Stimulated activated naive CD4-positive, alpha-beta T cell (primary cell): ENCODE measurements at regions not wholly inside any gene's neighbourhood (a gene's known extent, or its start where the extent isn't known, plus 50 kb on each side); places are given as distances from the start of the nearest gene placed in this dataset.
A peak's percentile ranks its signal among the peaks of the same experiment; 100 is the strongest.

Source experiments
- DNase-seq, 6 experiments: peaks; one replicate each; lab custom pipeline; 2025; lab: John Stamatoyannopoulos, UW

DNA sequence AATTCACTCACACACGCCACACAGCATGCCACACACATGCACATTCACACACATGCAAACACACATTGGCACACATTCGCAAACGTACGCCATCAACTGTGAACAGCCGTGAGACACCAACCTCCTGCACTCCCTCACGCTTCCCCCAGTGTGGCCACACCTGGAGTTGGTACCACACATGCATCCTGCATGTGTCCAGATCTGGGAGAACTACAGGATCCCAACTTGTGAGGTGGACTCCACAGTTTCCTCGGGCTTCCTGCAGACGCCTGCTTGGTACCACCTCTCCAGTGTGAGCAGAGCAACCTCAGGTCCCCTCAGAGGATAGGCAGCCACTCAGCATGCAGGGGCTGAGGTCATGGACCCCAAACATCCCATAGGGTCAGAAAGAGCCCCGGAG lies 239.0 kb downstream of the EIPR1 start:
- DNase-seq: no peak

DNA sequence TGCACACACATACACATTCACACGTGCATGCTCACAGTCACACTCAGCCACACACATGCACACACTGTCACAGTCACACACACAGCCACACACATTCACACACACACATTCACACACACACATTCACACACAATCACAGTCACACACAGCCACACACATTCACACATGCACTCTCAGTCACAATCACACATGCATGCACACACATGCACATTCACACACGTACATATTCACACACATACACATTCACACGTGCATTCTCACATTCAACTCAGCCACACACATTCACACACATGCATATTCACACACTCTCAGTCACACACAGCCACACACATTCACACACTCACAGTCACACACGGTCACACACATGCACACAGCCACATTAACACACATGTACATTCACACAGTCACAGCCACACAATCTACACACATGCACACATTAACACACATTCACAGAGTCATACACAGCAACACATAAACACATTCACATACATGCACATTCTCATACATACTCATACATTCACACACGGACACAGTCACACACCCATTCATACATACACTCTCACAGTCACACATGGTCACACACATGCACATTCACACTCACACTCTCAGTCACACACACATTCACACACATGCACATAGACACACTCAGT lies 239.8 kb downstream of the EIPR1 start:
- no peak for DNase-seq

DNA sequence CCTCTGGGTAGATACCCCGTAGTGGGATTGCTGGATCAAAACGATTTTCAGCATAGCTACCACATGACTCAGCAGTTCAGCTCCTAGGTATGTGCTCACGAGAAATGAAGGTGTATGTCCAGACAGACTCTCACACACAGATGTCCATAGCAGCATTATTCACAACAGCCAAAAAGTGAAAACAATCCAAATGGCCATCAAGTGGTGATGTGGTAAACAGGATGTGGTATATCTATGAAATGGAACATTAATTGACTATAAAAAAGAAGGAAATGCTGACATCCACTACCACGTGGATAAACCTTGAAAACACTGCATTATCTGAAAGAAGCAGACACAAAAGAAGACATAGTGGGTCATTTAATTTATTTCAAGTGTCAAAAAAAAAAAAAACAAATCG lies 241.9 kb downstream of the EIPR1 start:
- no peak for DNase-seq

DNA sequence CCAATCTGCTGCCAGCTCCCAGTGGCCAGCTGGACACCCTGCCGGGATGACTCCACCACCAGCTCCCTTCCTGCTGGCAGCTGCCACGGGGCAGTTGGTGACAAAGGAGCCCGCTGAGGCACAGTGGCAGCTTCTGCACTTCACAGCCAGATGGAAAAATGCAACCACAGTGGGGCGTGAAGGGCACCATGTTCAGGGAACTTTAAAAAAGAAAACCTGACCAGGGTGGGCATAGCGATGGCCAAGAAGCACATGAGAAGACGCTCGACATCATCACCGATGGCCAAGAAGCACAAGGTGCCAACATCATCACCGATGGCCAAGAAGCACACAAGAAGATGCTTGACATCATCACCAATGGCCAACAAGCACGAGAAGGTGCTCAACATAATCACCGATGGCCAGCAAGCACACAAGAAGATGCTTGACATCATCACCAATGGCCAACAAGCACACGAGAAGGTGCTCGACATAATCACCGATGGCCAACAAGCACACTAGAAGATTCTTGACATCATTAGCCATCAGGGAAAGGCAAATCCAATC lies 243.5 kb downstream of the EIPR1 start:
- no peak for DNase-seq

DNA sequence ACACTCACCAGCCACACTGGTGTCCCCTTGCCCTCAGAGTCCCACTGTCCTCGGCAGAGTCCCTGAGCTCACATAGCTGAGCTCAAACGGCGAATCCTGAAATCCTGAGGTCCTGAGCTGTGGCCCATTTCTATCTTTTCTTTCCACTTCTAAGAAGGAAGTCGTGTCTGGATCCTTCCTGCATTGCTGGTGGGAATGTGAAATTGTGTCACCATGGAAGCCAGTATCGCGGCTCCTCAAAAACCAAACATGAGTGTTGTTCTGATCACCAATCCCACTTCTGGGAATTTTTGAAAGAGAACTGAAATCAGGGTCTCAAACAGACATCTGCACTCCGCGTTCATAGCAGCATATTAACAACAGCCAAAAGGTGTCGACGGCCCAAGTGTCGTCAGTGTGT lies 244.7 kb downstream of the EIPR1 start:
- no peak for DNase-seq

DNA sequence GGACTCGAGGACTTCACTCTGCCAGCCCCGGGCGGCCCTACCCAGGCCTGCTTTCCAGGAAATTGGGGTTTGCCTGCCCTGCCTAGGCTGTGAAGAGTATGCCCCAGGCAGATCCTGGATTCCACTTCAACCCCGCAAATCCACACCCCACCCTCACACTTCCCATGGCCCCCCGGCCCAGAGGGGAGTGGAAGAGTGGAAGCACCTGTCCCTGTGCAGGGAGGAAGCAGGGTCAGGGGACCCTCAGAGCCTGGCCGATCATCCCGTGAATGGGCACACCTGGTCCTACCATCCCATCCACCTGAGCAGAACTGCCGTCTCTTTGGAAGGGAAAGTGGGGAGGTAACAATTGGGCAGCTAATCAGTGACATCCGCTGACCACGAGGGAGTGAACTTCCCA lies 245.2 kb downstream of the EIPR1 start:
- DNase-seq: no peak

DNA sequence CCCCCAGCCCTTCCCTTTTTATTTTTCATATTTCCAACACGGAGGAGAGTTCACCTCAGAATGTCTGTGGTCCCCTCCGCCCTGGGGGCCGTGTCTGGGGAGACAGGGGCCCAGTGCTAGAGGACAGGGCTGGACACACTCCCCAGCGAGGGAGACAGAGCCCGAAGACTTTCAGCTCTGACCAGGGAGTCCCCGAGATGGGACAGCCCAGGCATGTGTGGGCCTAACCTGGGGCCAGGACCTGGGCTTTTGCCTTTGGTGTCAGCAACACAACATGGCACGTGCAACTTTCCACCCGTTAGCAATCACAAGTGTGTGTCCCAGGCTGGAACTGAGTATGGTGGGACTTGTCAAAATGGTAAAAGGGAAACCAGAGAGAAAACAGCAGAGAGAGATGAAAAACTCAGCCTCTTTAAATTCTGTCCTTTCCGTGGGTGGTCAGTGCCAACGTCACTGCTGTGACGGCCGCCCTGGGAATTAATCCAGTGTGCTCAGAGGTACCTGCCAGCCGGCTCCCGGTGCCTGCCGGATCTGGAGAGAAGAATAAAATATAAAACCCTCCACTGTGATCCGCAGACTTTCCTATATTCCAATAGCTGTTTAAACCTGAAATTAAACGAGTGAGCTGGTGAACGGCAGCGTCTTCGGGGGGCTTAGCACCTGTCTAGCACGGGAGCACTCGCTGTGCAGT lies 245.8 kb downstream of the EIPR1 start:
- DNase-seq: no peak

DNA sequence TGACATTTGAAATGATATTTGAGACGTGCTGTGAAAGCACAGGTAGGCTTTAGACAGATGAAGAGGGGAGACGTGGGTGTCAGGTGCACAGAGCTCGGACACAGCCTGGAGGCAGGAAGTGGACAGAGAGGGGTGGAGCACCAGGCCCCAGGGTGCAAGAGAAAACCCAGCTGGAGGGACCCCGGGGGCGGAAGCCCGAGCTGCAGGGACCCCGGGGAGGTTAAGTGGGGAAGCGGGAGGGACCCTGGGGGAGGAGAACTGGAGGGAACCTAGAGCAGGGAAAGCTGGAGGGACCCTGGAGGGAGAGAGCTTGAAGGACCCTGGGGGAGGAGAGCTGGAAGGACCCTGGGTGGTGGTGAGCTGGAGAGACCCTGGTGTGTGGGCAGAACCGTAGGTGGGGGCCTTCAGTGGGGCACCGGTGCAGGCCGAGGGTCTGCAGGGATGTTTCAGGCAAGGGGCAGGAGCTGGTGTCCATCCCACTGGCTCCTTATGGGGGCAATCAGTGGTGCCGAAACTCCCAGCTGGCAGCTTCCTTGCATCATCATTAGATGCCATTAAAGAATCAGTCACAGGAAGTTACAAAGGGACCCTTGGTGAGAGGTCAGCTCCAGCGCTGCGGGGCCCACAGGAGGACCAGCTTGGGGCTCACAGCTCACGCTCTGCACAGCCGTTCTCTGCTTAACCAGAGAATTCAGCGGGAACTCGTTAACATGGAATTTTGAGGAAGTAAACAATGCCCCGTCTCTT lies 246.6 kb downstream of the EIPR1 start:
- DNase-seq: no peak

DNA sequence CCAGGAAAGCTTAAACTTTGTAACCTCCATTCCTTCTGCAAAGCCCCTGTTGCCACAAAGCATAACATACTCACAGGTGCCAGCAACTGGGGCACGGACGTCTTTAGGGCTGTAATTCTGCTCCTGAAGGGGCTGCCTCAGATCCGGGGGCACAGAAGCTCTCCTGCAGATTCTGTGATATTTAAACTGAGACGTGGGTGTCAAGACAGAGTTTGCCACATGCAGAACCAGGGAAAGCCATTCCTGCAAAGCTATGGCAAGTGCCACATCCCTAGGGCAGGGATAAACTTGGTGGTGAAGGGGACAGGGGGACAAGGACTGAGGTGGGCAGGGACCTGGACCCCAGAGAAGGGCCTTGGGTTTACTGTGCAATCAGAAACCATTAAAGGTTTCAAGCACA lies 247.2 kb downstream of the EIPR1 start:
- DNase-seq: no peak

DNA sequence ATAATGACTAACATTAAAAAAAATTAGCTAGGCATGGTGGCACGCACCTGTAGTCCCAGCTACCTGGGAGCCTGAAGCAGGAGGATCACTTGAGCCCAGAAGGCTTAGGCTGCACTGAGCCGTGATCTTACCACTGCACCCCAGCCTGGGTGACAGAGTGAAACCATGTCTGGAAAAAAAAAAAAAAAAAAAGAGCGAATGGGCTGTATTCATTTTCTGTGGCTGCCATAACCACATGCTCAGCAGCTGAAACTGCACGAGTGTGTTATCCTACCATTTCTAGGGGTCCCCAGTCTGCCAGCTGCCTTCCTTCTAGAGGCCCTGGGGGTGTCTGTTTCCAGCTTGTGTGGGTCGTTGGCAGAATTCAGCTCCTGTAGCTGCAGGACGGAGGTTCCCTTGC lies 247.8 kb downstream of the EIPR1 start:
- no peak for DNase-seq

DNA sequence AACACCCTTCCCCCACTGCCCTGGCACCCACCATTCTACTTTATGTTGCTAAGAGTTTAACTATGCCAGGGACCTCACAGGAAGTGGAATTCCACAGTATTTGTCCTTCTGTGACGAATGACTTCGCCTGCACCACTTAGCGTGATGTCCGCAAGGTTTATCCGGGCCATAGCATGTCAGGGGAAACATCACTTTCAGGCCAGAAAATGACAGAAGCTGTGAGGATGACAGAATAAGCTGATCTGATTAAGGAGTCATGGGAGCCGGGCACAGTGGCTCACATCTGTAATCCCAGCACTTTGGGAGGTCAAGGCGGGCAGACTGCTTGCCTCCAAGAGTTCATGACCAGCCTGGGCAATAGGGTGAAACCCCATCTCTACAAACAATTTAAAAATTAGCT lies 248.8 kb downstream of the EIPR1 start:
- DNase-seq: no peak

DNA sequence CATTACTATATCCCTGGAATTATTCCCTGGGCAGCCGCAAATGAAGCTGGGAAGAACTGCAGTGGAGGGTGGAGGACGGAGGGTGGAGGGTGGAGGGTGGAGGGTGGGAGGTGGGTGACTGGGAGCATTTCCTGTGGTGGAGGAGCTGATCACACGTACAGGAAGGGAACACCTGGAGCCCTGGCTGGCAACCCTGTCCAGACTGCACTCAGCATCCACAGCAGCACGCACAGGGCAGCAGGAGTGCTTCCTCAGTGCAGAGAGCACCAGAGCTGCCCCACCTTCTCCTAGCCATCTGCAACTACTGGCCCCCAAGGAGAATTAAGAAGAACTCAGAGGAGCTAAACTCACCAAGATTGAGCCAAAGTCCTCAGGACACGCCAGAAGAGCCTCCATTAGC lies 249.9 kb downstream of the EIPR1 start:
- DNase-seq: no peak

DNA sequence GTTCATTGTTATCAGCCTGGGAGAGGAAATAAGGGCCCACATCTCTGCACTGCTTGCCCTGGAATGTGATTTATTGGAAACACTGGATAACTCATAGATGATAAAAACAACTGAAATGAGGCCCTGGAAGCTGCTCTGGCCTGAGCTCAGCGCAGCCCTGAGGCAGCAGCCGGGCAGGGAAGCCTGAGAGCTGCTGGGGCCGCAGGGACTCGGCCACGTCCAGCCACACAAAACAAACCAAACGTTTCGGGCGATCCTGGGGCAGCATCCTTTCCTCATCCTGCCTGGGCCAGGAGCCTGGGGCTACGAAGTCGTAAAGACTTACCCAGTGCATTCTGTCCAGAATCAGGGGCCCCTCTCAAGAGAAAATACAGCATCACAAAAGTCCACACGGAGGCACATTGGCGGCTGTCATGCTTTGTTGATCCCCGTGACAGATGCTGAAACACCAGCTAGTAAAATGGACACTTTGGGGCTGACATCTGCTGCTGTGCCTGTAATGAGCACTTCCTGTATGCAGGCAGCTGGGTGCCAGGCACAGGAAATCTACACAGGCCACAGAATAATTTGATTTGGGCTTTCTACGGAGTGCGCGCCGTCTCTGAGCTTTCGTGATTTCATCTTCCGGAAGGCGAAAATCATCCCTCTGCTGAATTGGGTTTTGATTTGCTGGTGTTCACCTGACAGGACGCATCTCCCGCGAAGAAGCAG lies 250.6 kb downstream of the EIPR1 start:
- peak in 2 of 6 experiments; percentile 1 to 2 for DNase-seq

DNA sequence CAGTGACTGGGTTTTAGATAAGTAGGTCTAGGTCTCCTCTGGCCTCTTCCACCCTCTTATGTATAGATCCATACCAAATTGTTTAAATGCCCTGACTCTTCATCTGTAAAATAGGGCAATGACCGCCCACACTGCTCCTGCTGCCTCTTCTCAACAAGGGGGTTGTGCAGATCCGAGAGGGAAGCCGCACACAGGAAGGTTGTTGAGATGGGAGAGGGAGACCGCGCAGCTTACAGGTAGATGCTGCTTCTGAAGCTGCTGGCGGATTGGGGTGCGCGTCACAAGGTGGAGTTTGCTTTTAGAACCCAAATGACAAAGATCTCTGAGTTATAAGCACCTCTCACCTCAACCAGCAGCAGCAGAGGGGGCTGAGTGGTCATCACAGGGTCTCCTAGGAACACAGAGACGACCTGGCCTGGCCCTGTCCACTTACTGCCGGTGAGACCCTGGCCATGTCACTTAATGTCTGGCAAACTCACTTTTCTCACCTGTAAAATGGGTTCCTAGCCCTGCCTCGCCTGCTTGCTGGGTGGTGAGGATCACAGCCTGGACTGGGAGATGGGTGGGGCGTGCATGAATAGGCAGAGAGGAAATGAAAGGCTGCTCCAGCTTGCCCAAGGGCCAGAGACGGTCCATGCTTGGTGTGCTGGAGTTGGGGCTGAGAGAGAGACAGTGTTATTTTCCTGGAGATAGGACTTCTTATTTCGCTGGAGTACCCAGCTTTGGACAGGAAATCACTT lies 251.3 kb downstream of the EIPR1 start:
- DNase-seq: no peak

DNA sequence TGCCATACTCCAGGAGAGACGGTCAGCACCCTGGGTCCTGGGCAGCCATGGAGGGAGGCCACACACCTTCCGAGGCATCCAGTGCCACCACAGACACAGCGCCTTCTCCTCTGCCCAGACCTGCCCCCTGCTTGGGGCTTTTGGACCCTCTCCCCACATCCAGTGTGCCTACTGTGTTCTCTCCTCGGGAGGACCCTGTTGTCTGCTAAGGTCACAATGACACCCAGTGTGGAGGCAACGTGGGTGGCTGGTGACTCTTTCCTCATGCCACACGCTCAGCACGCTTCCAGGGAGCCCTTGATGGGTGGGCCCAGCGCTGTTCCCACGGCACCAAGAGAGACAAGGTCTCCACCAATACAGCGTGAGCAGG lies 251.9 kb downstream of the EIPR1 start:
- DNase-seq: no peak

DNA sequence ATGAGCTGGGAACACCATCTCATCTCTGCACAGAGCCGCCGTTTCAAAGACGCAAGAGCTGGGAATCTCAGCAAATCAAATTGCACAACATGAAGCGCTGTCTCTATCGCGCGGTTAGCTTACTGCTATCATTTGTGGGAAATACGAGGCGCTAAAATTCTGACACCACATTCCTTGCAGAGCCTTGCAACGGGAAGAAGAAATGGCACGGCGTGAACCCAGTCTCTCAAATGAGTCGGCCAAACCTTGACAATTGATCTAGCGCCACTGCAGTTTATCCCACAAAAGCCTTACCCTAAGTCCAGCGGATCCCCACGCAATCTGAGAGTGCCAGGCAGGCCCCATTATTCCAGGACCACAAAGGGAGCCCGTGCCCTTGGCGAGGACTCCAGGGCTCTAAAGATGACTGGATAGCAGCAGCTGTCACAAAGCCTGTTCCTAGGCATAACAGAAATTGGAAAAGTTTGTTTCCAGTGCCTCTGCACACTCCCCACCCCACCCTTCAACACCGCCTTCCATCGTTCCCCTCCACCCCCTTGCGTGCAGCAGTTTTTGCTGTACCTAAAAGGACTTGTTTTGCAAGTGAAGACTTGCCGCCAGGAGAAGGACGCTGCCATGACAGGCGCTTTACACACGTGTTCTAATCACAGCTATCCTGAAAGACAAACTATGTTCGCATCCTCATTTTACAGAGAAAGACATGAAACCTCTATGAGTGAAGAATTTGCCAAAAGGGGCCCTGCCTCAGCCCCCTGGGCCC lies 252.4 kb downstream of the EIPR1 start:
- DNase-seq: no peak

DNA sequence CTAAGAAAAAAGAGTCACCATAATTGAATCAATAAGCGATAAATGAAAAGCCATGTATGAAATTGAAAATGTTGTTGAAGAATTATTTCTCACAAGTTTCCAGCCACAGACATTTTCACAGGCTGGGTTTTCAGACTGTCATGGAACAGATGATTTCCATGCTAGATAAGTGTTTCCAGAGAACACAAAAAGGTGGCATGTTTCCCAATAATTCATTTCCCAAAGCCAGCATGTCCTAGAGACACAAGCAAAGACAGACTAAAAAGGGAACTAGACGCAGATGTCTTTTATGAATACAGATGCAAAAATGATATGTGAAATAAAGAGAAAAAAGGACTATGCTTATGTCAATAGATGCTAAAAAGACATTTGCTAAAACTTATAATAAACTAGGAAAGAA lies 255.1 kb downstream of the EIPR1 start:
- no peak for DNase-seq

DNA sequence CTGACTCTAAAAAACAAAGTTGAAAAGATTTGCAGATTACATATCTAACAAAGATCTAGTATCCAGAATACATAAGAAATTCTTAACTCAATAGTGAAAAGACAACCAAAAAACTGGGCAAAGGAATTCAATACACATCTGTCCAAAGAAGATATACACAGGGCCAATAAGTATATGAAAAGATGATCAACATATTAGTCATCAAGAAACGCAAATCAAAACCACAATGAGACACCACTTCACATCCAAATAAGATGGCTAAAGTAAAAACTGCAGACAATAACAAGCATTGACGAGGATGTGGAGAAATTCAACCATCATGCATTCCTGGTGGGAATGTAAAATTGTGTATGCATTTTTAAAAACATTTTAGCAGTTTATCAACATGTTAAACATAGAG lies 256.0 kb downstream of the EIPR1 start:
- no peak for DNase-seq

DNA sequence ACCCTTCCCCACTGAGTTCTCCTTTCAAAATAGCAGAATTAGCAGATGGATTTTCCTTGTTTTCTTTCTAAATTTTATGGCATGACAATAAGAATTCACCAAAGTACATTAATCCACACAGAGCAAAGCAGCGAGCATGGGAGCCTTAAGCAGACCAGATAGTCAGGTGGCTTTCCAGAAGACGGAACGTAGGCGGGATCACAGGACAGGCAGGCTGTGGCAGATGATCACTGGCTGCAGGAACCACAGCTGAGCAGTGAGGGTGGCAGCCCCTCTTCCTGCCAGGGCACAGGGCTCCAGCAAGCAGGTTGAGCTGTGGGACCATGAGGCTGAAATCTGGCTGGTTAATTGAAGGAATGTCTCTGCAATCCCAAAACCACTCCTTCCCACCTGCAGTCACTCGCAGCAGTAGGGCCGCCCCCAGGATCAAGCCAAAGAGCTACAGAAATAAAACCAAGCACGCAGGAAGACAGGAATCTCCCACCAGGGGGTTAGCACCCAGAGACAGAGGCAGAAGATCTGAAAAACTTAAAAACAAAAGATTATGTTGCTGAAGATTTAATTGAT lies 259.9 kb downstream of the EIPR1 start:
- DNase-seq: no peak

DNA sequence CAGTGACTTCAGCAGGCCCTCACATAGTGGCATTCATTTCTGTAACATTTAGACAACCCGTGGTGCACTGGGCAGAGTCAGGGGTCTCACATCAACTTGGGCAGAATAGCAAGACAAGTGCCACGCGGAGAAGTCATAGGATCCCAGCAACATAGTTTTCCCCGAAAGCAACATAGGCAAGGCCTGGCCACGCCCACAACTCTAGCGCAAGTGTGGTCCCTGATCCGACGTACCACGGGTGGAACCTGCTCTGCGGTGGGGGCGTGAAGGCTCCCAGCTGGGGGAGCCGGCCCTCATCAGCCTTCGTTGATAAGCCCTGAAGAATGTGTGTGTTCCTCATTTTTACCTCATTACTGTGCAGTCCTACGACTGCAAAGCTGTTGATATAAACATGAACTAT lies 261.2 kb downstream of the EIPR1 start:
- DNase-seq: no peak
